Adrenal gland (tissue), 9 donors: ENCODE measurements at regions not wholly inside any gene's neighbourhood (a gene's known extent, or its start where the extent isn't known, plus 50 kb on each side); places are given as distances from the start of the nearest gene placed in this dataset.

Experiments
- DNase-seq, 7 donors: peaks; one replicate each; pipeline ENCODE4 v3.0.0-alpha.2; 2019 to 2020
- H3K27ac ChIP-seq, 5 donors: fragments of 200-600 bp; sonication (generic) in 4 of 5; 1 replicate in 3 of 5; 2 replicates in 2 of 5; pipeline versions ENCODE4 v1.5.1 to v1.8.0; 2016 to 2020; ENCODE audit warnings: mild to moderate bottlenecking in 1 of 5
- H3K27me3 ChIP-seq: fragments of 200-600 bp; 2 replicates; pipeline ENCODE4 v1.8.0; 2021
- H3K36me3 ChIP-seq, 2 donors: fragments of 200-600 bp; replicated peaks in 1 of 2; 1 replicate in 1 of 2; 2 replicates in 1 of 2; pipeline versions ENCODE4 v1.5.1 to v1.8.0; 2018 to 2022
- H3K4me1 ChIP-seq, 2 donors: fragments of 200-600 bp; replicated peaks in 1 of 2; 1 replicate in 1 of 2; 2 replicates in 1 of 2; pipeline versions ENCODE4 v1.5.1 to v1.8.0; 2018 to 2021
- H3K4me3 ChIP-seq, 4 donors: fragments of 200-600 bp; sonication (generic) in 3 of 4; one replicate each; pipeline ENCODE4 v1.5.1; 2016 to 2018
- H3K9me3 ChIP-seq, 3 donors: fragments of 200-600 bp; sonication (generic) in 1 of 3; replicated peaks in 1 of 3; 1 replicate in 2 of 3; 2 replicates in 1 of 3; pipeline versions ENCODE4 v1.5.1 to v1.8.0; 2016 to 2021
- POLR2A ChIP-seq, 2 donors: fragments of 450-650 bp; IDR thresholded peaks; one replicate each; pipeline ENCODE4 v1.6.1; 2017; ENCODE audit warnings: antibody characterized with exemption in 2 of 2, mild to moderate bottlenecking in 2 of 2, moderate library complexity in 1 of 2
- WGBS, 4 donors: extraction: QIAGEN DNeasy Blood & Tissue Kit in 2 of 4; methylation state at CpG; one replicate each; pipeline versions ENCODE4 v1.1.5 to v1.1.7; 2013 to 2017; 5-methylcytosine and 5-hydroxymethylcytosine counted together
- intact Hi-C, 2 donors: fragments of 100-400 bp; cut with DNase I; formaldehyde crosslinking; loops; one replicate each; pipeline versions ENCODE4 v1.14.1 to v1.15.0; 2022 to 2023
- TF ChIP-seq, protein P1 (sequence below), 6 experiments: fragments of 450-650 bp in 4 of 6; fragments of 200-600 bp in 2 of 6; sonication (generic) in 1 of 6; IDR thresholded peaks; 1 replicate in 5 of 6; 2 replicates in 1 of 6; pipeline versions ENCODE4 v1.5.1 to v1.8.0; 2016 to 2021; ENCODE audit warnings: antibody characterized with exemption in 6 of 6, mild to moderate bottlenecking in 2 of 6, moderate library complexity in 1 of 6
- donor health status: healthy with polysubstance abuse.
- donor health status: Bipolar disorder and iron deficiency.
- donor health status: DM: yes; HTN: yes; CAD: no.
- donor health status: DM: no; HTN: no; CAD: no.
- donor health status: DM: no; HTN: no; CAD: no.

GRCh38 chr5:67379753-67380152, 183.2 kb upstream of the CD180 start:
- H3K9me3 ChIP-seq: no peaks in the 10 kb centered on the region
- 78 to 84% (median 79%) methylated on average over 2 of the region's 2 CpGs for WGBS, 4 donors
- H3K27ac ChIP-seq: no peak overlapping the region
- no peak overlapping the region for H3K4me3 ChIP-seq
- H3K4me1 ChIP-seq: no peaks in the 10 kb centered on the region
- no peak for DNase-seq
- H3K36me3 ChIP-seq: no peaks in the 10 kb centered on the region
- TF ChIP-seq, protein P1, sequence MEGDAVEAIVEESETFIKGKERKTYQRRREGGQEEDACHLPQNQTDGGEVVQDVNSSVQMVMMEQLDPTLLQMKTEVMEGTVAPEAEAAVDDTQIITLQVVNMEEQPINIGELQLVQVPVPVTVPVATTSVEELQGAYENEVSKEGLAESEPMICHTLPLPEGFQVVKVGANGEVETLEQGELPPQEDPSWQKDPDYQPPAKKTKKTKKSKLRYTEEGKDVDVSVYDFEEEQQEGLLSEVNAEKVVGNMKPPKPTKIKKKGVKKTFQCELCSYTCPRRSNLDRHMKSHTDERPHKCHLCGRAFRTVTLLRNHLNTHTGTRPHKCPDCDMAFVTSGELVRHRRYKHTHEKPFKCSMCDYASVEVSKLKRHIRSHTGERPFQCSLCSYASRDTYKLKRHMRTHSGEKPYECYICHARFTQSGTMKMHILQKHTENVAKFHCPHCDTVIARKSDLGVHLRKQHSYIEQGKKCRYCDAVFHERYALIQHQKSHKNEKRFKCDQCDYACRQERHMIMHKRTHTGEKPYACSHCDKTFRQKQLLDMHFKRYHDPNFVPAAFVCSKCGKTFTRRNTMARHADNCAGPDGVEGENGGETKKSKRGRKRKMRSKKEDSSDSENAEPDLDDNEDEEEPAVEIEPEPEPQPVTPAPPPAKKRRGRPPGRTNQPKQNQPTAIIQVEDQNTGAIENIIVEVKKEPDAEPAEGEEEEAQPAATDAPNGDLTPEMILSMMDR (IDR thresholded peaks at IDR 0.05): no peak
- TF ChIP-seq POLR2A (IDR thresholded peaks at IDR 0.05): no peak
- intact Hi-C loops: no loop called here
- no peaks in the 10 kb centered on the region for H3K27me3 ChIP-seq

DNA sequence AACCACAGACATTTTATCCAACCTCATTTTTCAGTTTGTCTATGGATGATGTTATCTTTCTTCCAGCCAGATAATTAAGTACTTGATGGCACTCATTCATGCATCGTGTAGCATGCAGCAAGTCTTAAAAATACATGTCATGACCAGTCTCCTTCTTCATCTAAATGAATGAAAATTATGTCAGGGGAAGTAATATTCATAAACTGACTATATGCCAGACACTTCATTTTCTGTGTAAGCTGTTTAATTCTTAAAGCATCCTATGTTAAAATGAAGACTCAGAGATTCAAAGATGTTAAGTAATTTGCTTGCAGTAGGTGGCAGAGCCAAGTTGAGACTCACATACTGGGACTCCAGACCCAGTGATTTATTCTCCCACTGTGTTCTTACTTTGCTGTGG, 181.7 kb upstream of the CD180 start:
- Histone ChIP-seq H3K27ac (no peak overlapping the region), H3K9me3 (no peaks in the 10 kb centered on the region), H3K27me3 (no peaks in the 10 kb centered on the region), H3K4me1 (no peaks in the 10 kb centered on the region), H3K4me3 (no peak overlapping the region), H3K36me3 (no peaks in the 10 kb centered on the region)
- WGBS, 4 donors: 40 to 50% (median 47%) methylated on average over 1 of the region's 1 CpG
- TF ChIP-seq POLR2A (IDR thresholded peaks at IDR 0.05): no peak
- TF ChIP-seq, protein P1 (IDR thresholded peaks at IDR 0.05): no peak
- no peak for DNase-seq
- intact Hi-C loops: no loop called here

GRCh38 chr5:67377631-67378030, 181.0 kb upstream of the CD180 start:
- no peaks in the 10 kb centered on the region for H3K9me3 ChIP-seq
- no peaks in the 10 kb centered on the region for H3K36me3 ChIP-seq
- 69 to 82% (median 73%) methylated on average over 4 of the region's 4 CpGs for WGBS, 4 donors
- DNase-seq: no peak
- no peak overlapping the region for H3K4me3 ChIP-seq
- no peaks in the 10 kb centered on the region for H3K27me3 ChIP-seq
- no peak for TF ChIP-seq POLR2A (IDR thresholded peaks at IDR 0.05)
- TF ChIP-seq, protein P1 (IDR thresholded peaks at IDR 0.05): no peak
- H3K4me1 ChIP-seq: no peaks in the 10 kb centered on the region
- intact Hi-C loops: no loop called here
- H3K27ac ChIP-seq: no peak overlapping the region

DNA sequence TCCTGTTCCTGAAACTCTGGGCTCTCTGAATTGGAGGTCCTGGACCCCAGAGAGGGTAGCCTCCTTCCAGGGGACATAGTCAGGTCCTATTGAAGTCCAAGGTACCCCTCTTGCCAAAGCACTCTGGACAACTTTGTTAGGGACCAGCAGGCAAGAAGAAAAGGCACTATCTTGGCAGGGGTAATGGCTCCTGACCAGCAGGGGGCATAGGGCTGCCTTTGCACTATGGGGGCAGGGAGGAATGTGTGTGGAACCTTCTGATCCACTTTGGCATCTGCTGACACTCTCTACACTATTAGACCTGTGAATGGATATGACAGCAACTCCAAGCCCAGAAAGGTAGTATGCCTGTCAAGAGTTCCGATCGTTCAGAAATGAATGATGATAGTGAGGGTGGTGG, 179.0 kb upstream of the CD180 start:
- Histone ChIP-seq H3K36me3 (no peaks in the 10 kb centered on the region), H3K4me1 (no peaks in the 10 kb centered on the region), H3K27me3 (no peaks in the 10 kb centered on the region), H3K9me3 (no peaks in the 10 kb centered on the region), H3K4me3 (no peak overlapping the region), H3K27ac (no peak overlapping the region)
- TF ChIP-seq, protein P1 (IDR thresholded peaks at IDR 0.05): no peak
- no peak for TF ChIP-seq POLR2A (IDR thresholded peaks at IDR 0.05)
- 89 to 96% (median 93%) methylated on average over 2 of the region's 2 CpGs for WGBS, 4 donors
- DNase-seq: no peak
- intact Hi-C loops: no loop called here
